HepG2 (cell line): ENCODE measurements at regions not wholly inside any gene's neighbourhood (a gene's known extent, or its start where the extent isn't known, plus 50 kb on each side); places are given as distances from the start of the nearest gene placed in this dataset.
"Not testable (repeated sequence)": the region's sequence is repeated elsewhere in the genome, so short reads cannot be mapped to it uniquely, and the experiment has no call there.

Experiments used
- CENPBD1 ChIP-seq: sonication (generic); formaldehyde crosslinking; IDR thresholded peaks from 2 replicates; pipeline ENCODE4 v1.8.0; 2022; ENCODE audit warnings: missing genetic modification reagents, low read depth, mild to moderate bottlenecking, borderline replicate concordance
- CTCF ChIP-seq: sonication (generic); formaldehyde crosslinking; IDR thresholded peaks from 2 replicates; pipeline ENCODE4 v1.5.0; 2020; ENCODE audit warnings: mild to moderate bottlenecking, missing genetic modification reagents, moderate library complexity
- ESRRA ChIP-seq: sonication (generic); formaldehyde crosslinking; IDR thresholded peaks from 2 replicates; pipeline ENCODE4 v1.5.1; 2020; ENCODE audit warnings: mild to moderate bottlenecking, low read depth, missing genetic modification reagents
- FOXM1 ChIP-seq: sonication (generic); formaldehyde crosslinking; IDR thresholded peaks from 2 replicates; pipeline ENCODE4 v1.5.0; 2020; ENCODE audit warnings: missing genetic modification reagents
- GTF2F1 ChIP-seq: fragments of 150-350 bp; IDR thresholded peaks from 2 replicates; pipeline ENCODE4 v1.6.1; 2014; ENCODE audit warnings: low read length
- SKIL ChIP-seq: sonication (generic); formaldehyde crosslinking; IDR thresholded peaks from 2 replicates; pipeline ENCODE4 v1.8.0; 2022; ENCODE audit warnings: missing genetic modification reagents, mild to moderate bottlenecking, moderate library complexity, borderline replicate concordance
- TF ChIP-seq, protein P1 (sequence below), 2 experiments: sonication (generic) in 1 of 2; formaldehyde crosslinking in 1 of 2; IDR thresholded peaks; 2 replicates each; pipeline versions ENCODE4 v1.6.1 to v1.9.0; 2014 to 2022; ENCODE audit warnings: antibody characterized with exemption in 1 of 2, borderline replicate concordance in 1 of 2, inconsistent platforms in 1 of 2, low read depth in 1 of 2, missing genetic modification reagents in 1 of 2

DNA sequence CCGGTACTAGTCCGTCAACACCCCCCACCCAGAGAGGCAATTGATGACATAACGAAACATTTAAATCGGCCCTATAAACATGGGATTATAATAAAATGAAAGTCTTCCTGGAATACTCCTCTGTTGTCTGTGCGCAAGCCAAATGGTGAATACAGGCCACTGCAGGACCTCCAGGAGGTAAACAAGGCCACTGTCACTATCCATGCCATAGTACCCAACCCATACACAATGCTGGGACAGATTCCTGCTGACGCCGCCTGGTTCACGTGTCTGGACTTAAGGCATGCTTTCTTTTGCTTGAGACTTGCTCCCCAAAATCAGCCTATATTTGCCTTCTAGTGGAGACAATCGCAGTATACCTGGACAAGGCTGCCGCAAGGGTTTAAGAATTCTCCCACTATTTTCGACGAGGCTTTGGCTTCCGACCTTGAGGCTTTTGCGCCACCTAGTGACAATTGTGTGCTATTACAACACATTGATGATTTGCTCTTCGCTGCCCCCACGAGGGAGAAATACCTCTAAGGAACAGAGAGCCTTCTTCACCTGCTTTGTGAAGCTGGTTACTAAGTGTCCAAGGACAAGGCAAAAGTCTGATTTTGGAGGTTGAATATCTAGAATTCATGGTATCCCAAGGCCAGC is 122.4 kb upstream of the HSFY1 start:
- not testable (repeated sequence) for TF ChIP-seq CTCF (CRISPR knock-in tag); FOXM1 (CRISPR knock-in tag); GTF2F1; CENPBD1 (CRISPR knock-in tag); ESRRA (CRISPR knock-in tag); SKIL (CRISPR knock-in tag)
- TF ChIP-seq, protein P1, sequence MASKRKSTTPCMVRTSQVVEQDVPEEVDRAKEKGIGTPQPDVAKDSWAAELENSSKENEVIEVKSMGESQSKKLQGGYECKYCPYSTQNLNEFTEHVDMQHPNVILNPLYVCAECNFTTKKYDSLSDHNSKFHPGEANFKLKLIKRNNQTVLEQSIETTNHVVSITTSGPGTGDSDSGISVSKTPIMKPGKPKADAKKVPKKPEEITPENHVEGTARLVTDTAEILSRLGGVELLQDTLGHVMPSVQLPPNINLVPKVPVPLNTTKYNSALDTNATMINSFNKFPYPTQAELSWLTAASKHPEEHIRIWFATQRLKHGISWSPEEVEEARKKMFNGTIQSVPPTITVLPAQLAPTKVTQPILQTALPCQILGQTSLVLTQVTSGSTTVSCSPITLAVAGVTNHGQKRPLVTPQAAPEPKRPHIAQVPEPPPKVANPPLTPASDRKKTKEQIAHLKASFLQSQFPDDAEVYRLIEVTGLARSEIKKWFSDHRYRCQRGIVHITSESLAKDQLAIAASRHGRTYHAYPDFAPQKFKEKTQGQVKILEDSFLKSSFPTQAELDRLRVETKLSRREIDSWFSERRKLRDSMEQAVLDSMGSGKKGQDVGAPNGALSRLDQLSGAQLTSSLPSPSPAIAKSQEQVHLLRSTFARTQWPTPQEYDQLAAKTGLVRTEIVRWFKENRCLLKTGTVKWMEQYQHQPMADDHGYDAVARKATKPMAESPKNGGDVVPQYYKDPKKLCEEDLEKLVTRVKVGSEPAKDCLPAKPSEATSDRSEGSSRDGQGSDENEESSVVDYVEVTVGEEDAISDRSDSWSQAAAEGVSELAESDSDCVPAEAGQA (IDR thresholded peaks at IDR 0.05; ENCODE audit: low read depth), result not testable (repeated sequence)
- TF ChIP-seq, protein P1 (CRISPR knock-in tag; IDR thresholded peaks at IDR 0.05; ENCODE audit: borderline replicate concordance), result not testable (repeated sequence)
